ENCODE measurements at regions not wholly inside any gene's neighbourhood (a gene's known extent, or its start where the extent isn't known, plus 50 kb on each side); places are given as distances from the start of the nearest gene placed in this dataset.

DNA sequence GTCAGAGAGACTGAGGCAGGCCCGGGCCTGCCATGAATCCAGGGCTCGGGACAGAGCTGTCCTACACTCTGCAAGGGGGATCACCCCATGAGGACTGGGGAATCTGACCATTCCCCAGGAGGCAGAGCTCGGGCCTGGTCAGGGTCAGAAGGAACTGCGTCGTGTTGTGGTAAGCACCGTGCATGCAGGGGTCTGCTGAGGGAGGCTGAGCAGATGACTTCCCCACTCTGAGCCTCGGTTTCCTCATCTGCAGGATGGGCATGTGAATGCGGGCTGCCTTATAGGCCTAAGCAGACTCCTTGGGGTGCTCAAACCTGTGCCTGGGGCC is 61.6 kb upstream of the IQSEC1 start:
- TF ChIP-seq, protein P1, sequence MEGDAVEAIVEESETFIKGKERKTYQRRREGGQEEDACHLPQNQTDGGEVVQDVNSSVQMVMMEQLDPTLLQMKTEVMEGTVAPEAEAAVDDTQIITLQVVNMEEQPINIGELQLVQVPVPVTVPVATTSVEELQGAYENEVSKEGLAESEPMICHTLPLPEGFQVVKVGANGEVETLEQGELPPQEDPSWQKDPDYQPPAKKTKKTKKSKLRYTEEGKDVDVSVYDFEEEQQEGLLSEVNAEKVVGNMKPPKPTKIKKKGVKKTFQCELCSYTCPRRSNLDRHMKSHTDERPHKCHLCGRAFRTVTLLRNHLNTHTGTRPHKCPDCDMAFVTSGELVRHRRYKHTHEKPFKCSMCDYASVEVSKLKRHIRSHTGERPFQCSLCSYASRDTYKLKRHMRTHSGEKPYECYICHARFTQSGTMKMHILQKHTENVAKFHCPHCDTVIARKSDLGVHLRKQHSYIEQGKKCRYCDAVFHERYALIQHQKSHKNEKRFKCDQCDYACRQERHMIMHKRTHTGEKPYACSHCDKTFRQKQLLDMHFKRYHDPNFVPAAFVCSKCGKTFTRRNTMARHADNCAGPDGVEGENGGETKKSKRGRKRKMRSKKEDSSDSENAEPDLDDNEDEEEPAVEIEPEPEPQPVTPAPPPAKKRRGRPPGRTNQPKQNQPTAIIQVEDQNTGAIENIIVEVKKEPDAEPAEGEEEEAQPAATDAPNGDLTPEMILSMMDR (conservative IDR thresholded peaks at IDR 0.05; ENCODE audit: low read depth in 2 of 2) = no peak
- TF ChIP-seq STAT1 (IDR thresholded peaks at IDR 0.05; ENCODE audit: unreplicated experiment) (no peak), POLR2AphosphoS5 (IDR thresholded peaks at IDR 0.05; ENCODE audit: low read depth) (no peak)
